ENCODE measurements at regions not wholly inside any gene's neighbourhood (a gene's known extent, or its start where the extent isn't known, plus 50 kb on each side); places are given as distances from the start of the nearest gene placed in this dataset.
"Not testable (repeated sequence)": the region's sequence is repeated elsewhere in the genome, so short reads cannot be mapped to it uniquely, and the experiment has no call there.

GRCh38 chr13:80835902-80836301 is 495.0 kb upstream of the SPRY2 start:
- Mint-ChIP-seq H3K4me1 (no peaks in the 10 kb centered on the region), H3K36me3 (no peaks in the 10 kb centered on the region)

DNA sequence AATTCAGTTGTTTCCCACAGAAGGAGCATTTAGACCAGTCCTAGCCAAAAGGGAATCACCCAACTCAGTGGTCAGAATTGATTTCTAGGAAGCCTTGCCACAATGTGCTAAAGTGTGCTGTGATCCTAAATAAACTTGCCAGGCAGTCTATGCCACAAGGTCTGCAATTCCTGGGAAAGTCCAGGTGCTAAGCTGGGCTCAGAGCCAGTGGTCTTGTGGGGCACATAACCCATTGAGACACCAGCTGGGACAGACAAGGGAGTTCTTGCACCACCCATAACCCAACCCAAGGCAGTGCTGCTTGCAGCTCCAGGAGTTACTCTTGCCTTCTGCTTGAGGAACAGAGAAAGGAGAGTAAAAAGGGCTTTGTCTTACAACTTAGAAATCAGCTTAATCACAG is 489.5 kb upstream of the SPRY2 start:
- Mint-ChIP-seq H3K27ac (no peak overlapping the region), H3K9me3 (peaks cover 20% of the 10 kb centered on the region), H3K4me1 (no peaks in the 10 kb centered on the region), H3K4me3 (no peak overlapping the region), H3K36me3 (no peaks in the 10 kb centered on the region), H3K27me3 (no peaks in the 10 kb centered on the region)
- no peak for ATAC-seq

More at GRCh38 chr13:80835902-80836301, 495.0 kb upstream of the SPRY2 start:
- H3K4me3 Mint-ChIP-seq, result no peak overlapping the region
- no peaks in the 10 kb centered on the region for H3K27me3 Mint-ChIP-seq
- peaks cover 11% of the 10 kb centered on the region for H3K9me3 Mint-ChIP-seq
- ATAC-seq, result no peak
- no peak overlapping the region for H3K27ac Mint-ChIP-seq

GRCh38 chr13:80828759-80829158 is 487.8 kb upstream of the SPRY2 start:
- H3K4me1 Mint-ChIP-seq, result no peaks in the 10 kb centered on the region
- no peak for ATAC-seq
- H3K9me3 Mint-ChIP-seq, result peaks cover 15% of the 10 kb centered on the region
- H3K36me3 Mint-ChIP-seq, result no peaks in the 10 kb centered on the region
- no peak overlapping the region for H3K27ac Mint-ChIP-seq
- H3K27me3 Mint-ChIP-seq, result no peaks in the 10 kb centered on the region
- H3K4me3 Mint-ChIP-seq, result no peak overlapping the region

DNA sequence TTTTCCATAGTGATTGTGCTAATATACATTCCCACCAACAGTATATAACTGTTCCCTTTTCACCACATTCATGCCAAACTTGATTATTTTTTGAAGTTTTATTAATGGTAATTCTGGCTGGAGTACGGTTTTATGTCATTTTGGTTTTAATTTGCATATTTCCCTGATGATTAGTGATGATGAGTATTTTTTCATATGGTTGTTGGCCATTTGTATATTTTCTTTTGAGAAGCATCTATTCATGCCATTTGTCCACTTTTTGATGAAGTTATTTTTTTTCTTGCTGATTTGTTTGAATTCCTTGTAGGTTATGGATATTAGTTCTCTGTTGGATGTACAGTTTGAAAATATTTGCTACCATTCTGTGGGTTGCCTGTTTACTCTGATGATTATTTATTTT is 484.4 kb upstream of the SPRY2 start:
- H3K4me1 Mint-ChIP-seq, result no peaks in the 10 kb centered on the region
- no peaks in the 10 kb centered on the region for H3K27me3 Mint-ChIP-seq
- ATAC-seq, result no peak
- H3K27ac Mint-ChIP-seq, result no peak overlapping the region
- peaks cover 10% of the 10 kb centered on the region for H3K9me3 Mint-ChIP-seq
- no peaks in the 10 kb centered on the region for H3K36me3 Mint-ChIP-seq
- no peak overlapping the region for H3K4me3 Mint-ChIP-seq

DNA sequence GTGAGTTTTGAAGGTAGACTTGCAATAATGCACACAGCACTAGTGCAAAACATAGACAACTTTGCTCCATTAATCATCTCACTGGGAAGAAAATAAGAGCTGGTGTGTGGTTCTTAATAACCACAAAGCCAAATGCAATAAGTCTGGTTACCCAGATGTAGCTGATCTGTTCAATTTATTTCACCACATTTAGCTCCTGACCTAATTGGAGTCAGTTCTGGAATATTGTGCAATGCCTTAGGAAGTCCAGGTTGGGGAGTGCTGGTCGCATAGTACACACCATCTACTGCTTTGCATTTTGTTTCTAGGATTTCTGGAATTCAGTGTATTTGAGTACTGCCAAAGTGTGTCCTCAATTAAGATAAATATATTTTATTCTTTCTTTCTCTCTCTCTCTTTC is 483.3 kb upstream of the SPRY2 start:
- no peaks in the 10 kb centered on the region for H3K4me1 Mint-ChIP-seq
- ATAC-seq, result no peak
- no peaks in the 10 kb centered on the region for H3K36me3 Mint-ChIP-seq
- H3K9me3 Mint-ChIP-seq, result peaks cover 10% of the 10 kb centered on the region
- H3K4me3 Mint-ChIP-seq, result no peak overlapping the region
- H3K27ac Mint-ChIP-seq, result no peak overlapping the region
- H3K27me3 Mint-ChIP-seq, result no peaks in the 10 kb centered on the region

GRCh38 chr13:80823472-80823871 is 482.5 kb upstream of the SPRY2 start:
- no peaks in the 10 kb centered on the region for H3K36me3 Mint-ChIP-seq
- no peak overlapping the region for H3K4me3 Mint-ChIP-seq
- no peaks in the 10 kb centered on the region for H3K4me1 Mint-ChIP-seq
- no peaks in the 10 kb centered on the region for H3K27me3 Mint-ChIP-seq
- no peak for ATAC-seq
- H3K27ac Mint-ChIP-seq, result no peak overlapping the region
- H3K9me3 Mint-ChIP-seq, result peaks cover 10% of the 10 kb centered on the region

DNA sequence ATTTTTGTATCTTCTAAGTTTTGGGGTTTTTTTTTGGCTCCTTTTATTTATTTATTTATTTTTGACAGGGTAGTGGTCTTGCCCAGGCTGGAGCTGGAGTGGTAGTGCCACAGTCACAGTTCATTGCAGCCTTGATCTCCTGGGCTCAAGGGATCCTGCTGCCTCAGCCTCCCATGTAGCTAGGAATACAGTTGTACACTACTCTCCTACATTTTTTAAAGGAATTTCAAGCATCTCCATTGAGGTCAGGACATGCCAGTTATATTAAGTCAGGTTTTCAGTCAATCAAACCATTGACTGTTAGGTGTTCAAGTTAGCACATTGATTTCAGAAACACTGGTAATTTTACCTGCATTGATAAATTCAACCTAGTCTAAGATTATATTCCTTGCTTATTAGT is 480.5 kb upstream of the SPRY2 start:
- Mint-ChIP-seq H3K4me1 (no peaks in the 10 kb centered on the region), H3K36me3 (no peaks in the 10 kb centered on the region), H3K27me3 (no peaks in the 10 kb centered on the region), H3K27ac (no peak overlapping the region), H3K4me3 (no peak overlapping the region), H3K9me3 (peaks cover 7% of the 10 kb centered on the region)
- no peak for ATAC-seq

- ATAC-seq, result no peak
- no peak overlapping the region for H3K27ac Mint-ChIP-seq
Observed at GRCh38 chr13:80817979-80818378, 477.1 kb upstream of the SPRY2 start.

DNA sequence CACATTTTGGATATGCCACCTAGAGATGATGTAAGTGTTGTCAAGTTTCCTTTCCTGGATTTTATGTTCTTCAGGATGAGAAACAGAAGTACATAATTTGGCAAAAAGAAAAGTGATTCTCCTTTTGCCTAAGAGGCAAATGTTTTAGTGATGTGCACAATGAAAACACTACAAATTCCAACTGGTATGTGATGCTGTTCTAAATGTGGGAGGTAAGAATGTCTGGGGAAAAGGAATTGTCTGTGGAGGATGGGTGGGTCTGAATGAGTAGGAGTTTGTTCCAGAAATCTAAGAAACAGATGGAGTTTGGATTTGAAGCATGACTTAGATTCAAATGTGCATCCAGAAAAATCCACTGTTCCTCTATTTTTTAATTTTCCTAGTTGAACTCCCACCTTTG is 473.6 kb upstream of the SPRY2 start:
- Mint-ChIP-seq H3K4me1 (no peaks in the 10 kb centered on the region), H3K27me3 (no peaks in the 10 kb centered on the region), H3K9me3 (peaks cover 13% of the 10 kb centered on the region), H3K27ac (no peak overlapping the region), H3K36me3 (no peaks in the 10 kb centered on the region), H3K4me3 (no peak overlapping the region)
- no peak for ATAC-seq

More at GRCh38 chr13:80817979-80818378, 477.1 kb upstream of the SPRY2 start:
- H3K4me3 Mint-ChIP-seq, result no peak overlapping the region
- H3K9me3 Mint-ChIP-seq, result peaks cover 6% of the 10 kb centered on the region
- no peaks in the 10 kb centered on the region for H3K4me1 Mint-ChIP-seq
- H3K27me3 Mint-ChIP-seq, result no peaks in the 10 kb centered on the region
- no peaks in the 10 kb centered on the region for H3K36me3 Mint-ChIP-seq

GRCh38 chr13:80810294-80810693 is 469.4 kb upstream of the SPRY2 start:
- H3K4me3 Mint-ChIP-seq, ATAC-seq, H3K27ac Mint-ChIP-seq, H3K36me3 Mint-ChIP-seq, H3K27me3 Mint-ChIP-seq, H3K4me1 Mint-ChIP-seq: not testable (repeated sequence)
- H3K9me3 Mint-ChIP-seq, result peaks cover 13% of the 10 kb centered on the region

DNA sequence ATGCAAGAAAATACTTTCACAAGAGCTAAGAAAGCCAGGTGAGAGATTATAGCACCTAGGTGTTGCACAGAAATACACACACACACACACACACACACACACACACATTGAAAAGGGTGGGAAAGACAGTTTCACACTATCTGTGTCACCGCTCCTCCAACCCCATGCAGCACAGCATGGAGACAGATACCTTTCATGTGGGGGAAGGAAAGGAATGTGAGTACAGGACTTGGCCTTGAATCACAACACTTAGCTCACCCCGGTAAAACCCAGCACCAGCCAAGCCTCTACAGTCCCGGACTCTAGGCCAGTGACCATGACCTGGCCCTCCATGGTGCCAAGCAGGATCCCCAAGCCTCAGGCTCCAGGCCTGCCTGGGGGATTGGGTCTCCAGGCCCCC is 462.0 kb upstream of the SPRY2 start:
- no peaks in the 10 kb centered on the region for H3K36me3 Mint-ChIP-seq
- ATAC-seq, result no peak
- H3K27ac Mint-ChIP-seq, result no peak overlapping the region
- H3K4me3 Mint-ChIP-seq, result no peak overlapping the region
- no peaks in the 10 kb centered on the region for H3K27me3 Mint-ChIP-seq
- peaks cover 9% of the 10 kb centered on the region for H3K9me3 Mint-ChIP-seq
- no peaks in the 10 kb centered on the region for H3K4me1 Mint-ChIP-seq

GRCh38 chr13:80798576-80799133 is 457.7 kb upstream of the SPRY2 start:
- H3K27ac Mint-ChIP-seq, result no peak overlapping the region
- ATAC-seq, result no peak

GRCh38 chr13:80787604-80788003 is 446.7 kb upstream of the SPRY2 start:
- no peaks in the 10 kb centered on the region for H3K36me3 Mint-ChIP-seq
- H3K4me3 Mint-ChIP-seq, result no peak overlapping the region
- H3K4me1 Mint-ChIP-seq, result peaks cover 5% of the 10 kb centered on the region
- no peaks in the 10 kb centered on the region for H3K27me3 Mint-ChIP-seq
- no peak for ATAC-seq
- H3K9me3 Mint-ChIP-seq, result peaks cover 6% of the 10 kb centered on the region
- H3K27ac Mint-ChIP-seq, result no peak overlapping the region

More at GRCh38 chr13:80798576-80799133, 457.7 kb upstream of the SPRY2 start:
- Mint-ChIP-seq H3K27me3 (no peaks in the 10 kb centered on the region), H3K36me3 (no peaks in the 10 kb centered on the region), H3K9me3 (peaks cover 6% of the 10 kb centered on the region), H3K4me1 (no peaks in the 10 kb centered on the region), H3K4me3 (no peak overlapping the region)

DNA sequence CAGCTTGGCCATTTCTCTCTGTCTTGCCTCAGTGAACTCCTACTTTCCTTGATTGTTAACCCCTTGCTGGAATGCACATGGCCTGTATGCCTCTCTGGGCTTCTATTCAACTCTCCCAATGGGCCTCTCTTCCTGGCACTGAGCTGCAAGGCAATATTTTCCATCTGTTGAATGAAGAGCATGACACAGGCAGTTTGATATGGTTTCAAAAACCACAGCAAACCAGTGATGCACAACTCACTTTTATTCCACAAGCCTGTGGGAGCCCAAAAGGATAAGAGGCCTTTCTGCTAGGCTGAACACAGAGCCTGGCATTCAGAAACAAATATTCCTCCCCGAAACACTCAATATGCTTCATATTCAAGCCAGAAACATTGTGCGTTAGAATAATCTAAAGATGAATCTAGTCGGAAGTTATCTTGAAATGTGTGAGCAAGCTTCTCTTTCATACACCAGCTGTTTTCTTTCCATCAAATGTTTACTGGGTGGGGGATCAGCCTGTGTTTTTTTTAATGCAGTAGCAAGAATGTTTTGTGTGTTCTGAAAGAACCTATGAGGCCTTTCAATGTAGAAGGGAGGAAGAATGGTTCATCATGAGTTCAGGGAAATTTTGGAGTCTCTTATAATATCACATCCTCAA is 443.1 kb upstream of the SPRY2 start:
- Mint-ChIP-seq H3K4me1 (peaks cover 5% of the 10 kb centered on the region), H3K27ac (no peak overlapping the region), H3K36me3 (no peaks in the 10 kb centered on the region), H3K4me3 (no peak overlapping the region), H3K27me3 (no peaks in the 10 kb centered on the region), H3K9me3 (no peaks in the 10 kb centered on the region)
- no peak for ATAC-seq

GRCh38 chr13:80782441-80782840 is 441.5 kb upstream of the SPRY2 start:
- no peak overlapping the region for H3K4me3 Mint-ChIP-seq
- H3K27ac Mint-ChIP-seq, result no peak overlapping the region
- H3K9me3 Mint-ChIP-seq, result no peaks in the 10 kb centered on the region
- H3K27me3 Mint-ChIP-seq, result no peaks in the 10 kb centered on the region
- H3K36me3 Mint-ChIP-seq, result no peaks in the 10 kb centered on the region
- ATAC-seq, result no peak
- peaks cover 5% of the 10 kb centered on the region for H3K4me1 Mint-ChIP-seq

DNA sequence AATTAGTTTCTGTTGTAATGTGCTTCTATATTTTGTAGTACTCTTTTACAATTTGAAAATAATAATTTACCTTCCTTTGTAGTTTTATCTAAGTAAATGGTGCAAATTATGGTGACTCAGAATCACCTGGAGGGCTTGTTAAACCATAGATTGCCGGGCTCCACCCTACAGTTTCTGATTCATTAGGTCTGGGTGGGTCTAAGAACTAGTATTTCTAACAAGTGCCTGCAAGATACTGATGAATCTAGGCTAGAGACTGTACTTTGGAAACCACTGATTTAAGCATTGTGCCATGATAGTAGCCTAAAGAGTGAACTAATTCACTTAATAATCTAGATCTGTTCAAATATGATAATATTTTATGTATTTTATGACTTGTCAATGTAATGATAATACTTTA is 437.4 kb upstream of the SPRY2 start:
- H3K9me3 Mint-ChIP-seq, result peaks cover 2% of the 10 kb centered on the region
- no peak overlapping the region for H3K4me3 Mint-ChIP-seq

More for the DNA sequence above, 437.4 kb upstream of the SPRY2 start:
- no peak for ATAC-seq
- no peaks in the 10 kb centered on the region for H3K27me3 Mint-ChIP-seq
- H3K27ac Mint-ChIP-seq, result no peak overlapping the region
- no peaks in the 10 kb centered on the region for H3K4me1 Mint-ChIP-seq
- no peaks in the 10 kb centered on the region for H3K36me3 Mint-ChIP-seq
